Stimulated activated CD4-positive, alpha-beta T cell treated with anti-CD3 and anti-CD28 coated beads, TNF-alpha, amount 100 ng/mL, for 48 hours (primary cell): ENCODE measurements at regions not wholly inside any gene's neighbourhood (a gene's known extent, or its start where the extent isn't known, plus 50 kb on each side); places are given as distances from the start of the nearest gene placed in this dataset.

Source experiments
- DNase-seq, 3 donors: peaks; one replicate each; pipeline ENCODE4 v3.0.0-alpha.2; 2020; ENCODE audit warnings: low read depth in 3 of 3

- DNase-seq = no peak
Measured at GRCh38 chr2:172153156-172153555, 50.5 kb upstream of the DLX2 start.

DNA sequence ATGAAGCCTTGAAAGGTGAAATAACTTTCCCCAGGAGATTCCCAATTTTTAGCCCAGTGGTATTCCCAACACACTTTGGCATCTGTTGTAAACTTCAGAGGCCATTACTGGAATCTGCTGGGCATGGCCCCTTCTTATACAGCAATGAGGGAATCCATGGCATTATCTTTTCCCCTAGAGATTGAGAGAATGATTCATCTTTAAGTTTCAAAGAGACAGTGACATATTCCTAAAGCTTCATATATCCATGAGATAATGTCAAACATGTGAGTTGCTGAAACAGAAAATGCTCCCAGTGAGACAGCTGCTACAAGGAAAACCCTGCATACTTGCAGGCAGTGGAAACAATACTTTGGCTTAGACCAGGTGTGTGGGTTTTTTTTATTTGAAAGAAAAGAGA is 51.1 kb upstream of the DLX2 start:
- no peak for DNase-seq

DNA sequence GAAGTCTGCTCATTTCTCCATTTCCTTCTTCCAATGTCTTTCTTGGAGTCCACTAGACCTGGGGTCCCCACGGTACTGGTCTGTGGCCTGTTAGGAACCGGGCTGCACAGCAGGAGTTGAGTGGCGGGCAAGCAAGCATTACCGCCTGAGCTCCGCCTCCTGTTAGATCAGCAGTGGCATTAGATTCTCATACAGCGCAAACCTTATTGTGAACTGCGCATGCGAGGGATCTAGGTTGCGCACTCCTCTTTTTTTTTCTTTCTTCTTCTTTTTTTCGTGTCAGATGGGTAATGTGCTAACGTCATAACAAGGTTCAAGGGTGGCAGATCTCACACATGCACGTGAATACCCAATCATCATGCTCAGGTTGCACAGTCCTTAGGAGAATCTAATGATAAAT is 53.1 kb upstream of the DLX2 start:
- DNase-seq = no peak

GRCh38 chr2:172160839-172161238 is 58.1 kb upstream of the DLX2 start:
- DNase-seq = no peak

GRCh38 chr2:172162225-172162733 is 59.6 kb upstream of the DLX2 start:
- no peak for DNase-seq

DNA sequence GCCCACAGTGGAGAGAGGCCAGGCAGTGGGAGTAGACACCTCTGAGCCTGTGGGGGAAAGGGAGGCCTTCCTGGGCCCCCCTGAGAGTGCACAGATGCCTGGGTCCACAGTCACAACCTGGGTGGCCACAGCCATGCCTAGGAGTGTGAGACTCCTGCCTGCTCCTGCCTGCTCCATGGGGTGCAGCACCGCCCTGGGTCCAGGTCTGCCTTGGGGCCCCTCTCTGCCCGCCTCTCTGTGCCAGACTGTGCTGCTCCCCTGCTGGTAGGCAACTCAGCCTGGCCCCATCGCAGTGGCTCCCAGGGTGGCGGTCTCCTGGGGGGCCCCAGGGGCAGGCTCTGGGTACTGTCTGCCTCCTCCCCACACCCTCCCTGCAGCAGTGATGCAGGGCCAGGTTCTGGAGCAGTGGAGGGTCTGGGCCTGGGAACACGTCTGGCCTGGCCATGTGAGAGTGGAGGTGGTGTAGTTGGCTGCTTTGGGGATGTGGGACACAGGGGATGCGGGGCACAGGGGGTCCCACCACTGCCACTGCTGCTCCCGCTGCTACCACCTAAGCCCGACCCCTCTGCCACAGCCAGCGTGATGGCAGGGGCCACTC is 60.1 kb upstream of the DLX2 start:
- no peak for DNase-seq

GRCh38 chr2:172168917-172169346 is 66.2 kb upstream of the DLX2 start:
- no peak for DNase-seq

DNA sequence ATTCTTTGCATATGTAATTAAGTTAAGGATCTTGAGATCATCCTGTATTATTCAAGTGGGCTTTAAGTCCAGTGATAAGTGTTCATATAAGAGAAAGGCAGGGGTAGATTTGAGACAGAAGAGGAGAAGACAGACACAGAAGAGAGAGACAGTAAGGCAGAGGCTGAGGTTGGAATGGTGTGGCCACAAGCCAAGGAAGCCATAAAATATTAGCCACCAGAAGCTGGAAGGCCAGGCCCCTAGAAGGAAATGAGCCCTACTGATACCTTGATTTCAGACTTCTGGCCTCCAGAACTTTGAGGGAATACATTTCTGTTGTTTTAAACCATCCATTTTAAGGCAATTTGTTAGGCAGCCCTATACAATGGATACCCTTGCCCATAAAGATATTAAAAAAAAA is 66.9 kb upstream of the DLX2 start:
- DNase-seq = no peak

- DNase-seq = peak in 2 of 3 donors; percentile 32 to 47
Measured at GRCh38 chr2:172172513-172173173, 69.9 kb upstream of the DLX2 start.

GRCh38 chr2:172173174-172173706 is 70.5 kb upstream of the DLX2 start:
- DNase-seq = no peak

DNA sequence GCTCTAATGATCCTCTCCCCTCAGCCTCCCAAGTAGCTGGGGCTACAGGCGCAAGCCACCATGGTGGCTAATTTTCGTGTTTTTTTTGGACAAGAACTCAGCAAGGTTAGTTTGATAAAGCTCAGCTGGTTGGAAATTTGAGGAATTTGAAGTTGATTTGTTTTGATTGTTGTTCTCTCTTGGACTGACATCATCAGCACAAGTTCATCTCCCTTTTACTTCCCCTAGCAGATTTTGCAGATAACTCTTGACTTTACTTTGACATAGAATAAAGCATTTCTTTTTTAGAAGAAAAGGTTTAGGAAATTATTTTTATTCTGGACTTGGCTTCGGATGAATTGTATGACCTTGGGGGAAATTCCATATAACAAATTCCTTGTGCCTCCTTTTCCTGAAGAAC is 74.9 kb upstream of the DLX2 start:
- DNase-seq = no peak

DNA sequence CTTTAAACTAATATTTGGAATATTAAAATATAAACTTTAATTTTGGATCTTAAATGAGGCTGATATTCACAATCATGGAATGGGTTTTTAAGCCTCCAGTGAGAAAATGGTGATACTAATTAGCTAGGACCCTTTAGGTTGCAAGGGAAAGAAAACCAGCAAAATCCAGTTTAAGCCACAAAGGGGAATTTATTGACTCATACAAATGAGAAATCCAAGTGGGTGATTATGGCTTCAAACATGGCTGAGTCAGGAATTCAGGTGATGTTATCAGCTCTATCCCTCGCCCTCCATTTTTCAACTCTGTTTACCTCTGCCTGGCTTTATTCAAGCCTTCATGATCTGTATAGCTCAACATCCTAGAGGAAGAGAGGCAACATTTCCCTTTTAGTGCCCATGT is 75.3 kb upstream of the DLX2 start:
- DNase-seq = no peak

- DNase-seq = no peak
Measured at GRCh38 chr2:172179045-172179701, 76.5 kb upstream of the DLX2 start.

DNA sequence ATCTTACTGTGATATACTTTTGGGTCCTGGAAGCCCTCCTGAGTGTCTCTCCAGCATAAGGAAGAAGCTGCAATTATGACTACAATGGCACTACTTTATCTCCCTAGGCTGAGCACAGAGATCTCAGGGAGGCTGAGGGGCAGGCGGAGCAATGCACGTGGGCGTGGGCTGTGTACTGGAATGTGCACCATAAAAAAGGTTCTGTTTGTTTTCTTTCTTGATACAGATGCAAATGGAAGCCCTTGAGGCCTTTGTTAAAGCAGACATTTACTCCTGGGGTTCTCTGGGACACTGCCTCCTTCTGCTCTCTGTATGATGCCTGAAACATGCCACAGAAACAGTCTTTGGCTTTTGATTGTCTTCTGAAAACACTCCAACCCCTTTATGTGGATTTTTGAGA is 79.1 kb upstream of the DLX2 start:
- DNase-seq = no peak

DNA sequence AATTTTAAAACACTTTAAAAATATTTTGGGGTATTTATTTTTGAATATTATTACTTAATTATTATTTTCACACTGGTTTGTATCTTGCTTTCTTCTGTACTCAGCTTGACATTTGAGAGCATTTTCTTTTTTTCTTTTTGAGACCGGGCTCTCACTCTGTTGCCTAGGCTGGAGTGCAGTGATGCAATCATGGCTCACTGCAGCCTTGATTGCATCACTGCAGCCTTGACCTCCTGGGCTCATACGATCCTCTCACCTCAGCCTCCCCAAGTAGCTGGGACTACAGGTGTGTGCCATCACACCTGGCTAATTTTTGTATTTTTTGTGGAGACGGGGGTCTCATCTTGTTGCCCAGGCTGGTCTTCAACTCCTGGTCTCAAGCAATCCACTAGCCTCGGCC is 79.9 kb upstream of the DLX2 start:
- DNase-seq = no peak

DNA sequence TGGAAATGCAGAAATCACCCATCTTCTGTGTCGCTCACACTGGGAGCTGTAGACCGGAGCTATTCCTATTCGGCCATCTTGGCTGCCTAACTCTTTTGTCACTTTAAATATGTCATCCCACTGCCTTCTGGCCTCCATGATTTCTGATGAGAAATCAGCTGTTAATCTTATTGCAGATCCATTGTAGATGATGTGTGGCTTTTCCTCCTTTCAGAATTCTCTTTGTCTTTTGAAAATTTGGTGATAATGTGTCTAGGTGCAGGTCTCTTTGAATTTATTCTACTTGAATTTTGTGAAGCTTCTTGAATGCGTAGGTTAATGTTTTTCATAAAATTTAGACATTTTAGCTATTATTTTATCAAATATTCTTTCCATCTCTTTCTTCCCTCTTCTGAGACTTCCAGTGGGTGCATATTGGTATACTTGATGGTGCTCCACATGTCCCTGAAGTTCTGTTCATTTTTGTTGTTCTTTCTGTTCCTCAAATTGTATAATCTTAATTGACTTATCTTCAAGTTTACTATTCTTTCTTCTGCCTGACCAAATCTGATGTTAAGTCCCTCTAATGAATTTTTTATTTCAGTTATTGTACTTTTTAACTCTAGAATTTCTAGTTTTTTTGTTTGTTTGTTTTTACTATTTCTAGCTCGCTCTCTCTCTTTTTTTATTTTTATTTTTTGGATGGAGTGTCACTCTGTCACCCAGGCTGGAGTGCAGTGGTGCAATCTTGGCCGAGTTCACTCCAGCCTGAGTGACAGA is 90.8 kb upstream of the DLX2 start:
- no peak for DNase-seq

DNA sequence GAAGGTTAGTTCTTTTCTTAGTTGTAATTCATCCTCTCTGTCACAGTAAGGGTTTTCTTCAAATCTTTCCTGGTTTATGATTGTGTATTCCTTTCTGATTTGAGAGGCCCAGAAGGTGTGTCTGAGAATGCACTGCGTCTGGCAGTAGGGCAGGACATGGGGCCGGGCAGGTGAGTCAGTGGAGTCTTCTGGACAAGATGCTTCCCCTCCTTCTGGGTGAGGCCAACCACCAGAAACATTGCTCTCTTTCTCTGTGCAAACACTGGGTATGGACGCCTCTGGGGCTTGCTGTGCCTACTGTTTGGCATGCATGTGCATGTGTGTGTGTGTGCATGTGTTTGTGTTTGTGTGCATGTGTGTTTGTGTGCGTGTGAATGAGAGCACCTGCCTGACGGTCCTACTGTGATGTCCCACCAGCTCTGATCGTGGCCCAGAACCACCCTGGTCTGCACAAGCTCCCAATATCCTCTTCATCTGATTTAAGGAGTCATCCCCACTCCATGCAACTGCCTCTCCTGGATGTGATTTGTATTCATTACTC is 93.2 kb upstream of the DLX2 start:
- no peak for DNase-seq

GRCh38 chr2:172196768-172197431 is 94.2 kb upstream of the DLX2 start:
- peak; percentile 28 to 45 (median 31) for DNase-seq

DNA sequence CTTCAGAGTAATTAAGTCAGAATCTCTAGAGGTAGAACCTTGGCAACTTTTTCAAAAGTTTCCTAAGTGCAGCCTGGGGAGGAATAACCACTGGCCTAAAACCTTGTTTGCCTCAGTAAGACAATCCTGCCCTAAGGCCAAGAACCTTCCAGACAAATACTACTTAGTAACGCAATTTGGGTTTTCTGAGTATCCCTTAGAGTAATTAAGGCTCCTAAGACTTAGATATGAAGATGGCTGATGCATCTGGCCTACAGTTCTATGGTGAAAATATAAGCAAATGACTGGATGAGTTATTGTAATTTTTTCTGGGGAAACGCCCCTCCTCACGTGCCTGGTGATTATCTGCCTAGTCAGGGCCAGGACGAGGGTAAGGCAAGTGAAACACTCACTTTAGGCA is 95.7 kb upstream of the DLX2 start:
- no peak for DNase-seq

GRCh38 chr2:172198908-172199307 is 96.2 kb upstream of the DLX2 start:
- DNase-seq = no peak

DNA sequence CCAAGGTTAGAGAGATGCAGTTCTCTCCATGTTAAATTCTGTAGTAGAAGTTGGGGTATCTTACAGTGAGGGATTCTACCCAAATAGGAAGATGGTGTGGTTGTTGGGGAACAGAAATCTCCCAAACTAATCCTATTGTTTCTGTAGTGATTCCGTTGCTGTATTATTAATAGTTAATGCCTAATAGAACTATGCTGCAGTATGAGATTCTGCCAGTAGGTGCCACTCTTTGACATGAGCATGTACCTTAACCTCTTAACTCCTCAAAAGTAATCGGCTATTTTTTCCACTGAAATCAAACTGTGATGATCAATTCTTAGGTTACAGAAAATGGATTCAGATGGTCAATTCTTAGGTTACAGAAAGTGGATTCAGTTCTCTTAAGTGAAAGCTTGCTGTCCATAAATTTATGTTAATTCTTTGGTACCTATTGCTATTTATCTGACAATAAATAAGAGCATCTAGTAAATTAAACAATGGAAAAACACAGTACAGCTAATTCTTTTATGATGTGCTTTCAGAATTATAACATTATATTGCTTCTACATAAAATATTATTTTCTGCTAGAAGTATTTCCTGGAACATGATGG is 97.9 kb upstream of the DLX2 start:
- peak in 1 of 3 donors; percentile 8 for DNase-seq
